PC-3 (cell line): ENCODE measurements at regions not wholly inside any gene's neighbourhood (a gene's known extent, or its start where the extent isn't known, plus 50 kb on each side); places are given as distances from the start of the nearest gene placed in this dataset.

ENCODE experiments used
- ATAC-seq: fragments of 200-7000 bp; cut with Tn5 transposase; 2 replicates; pipeline ENCODE4 v1.9.1; 2020; ENCODE audit warnings: mild to moderate bottlenecking, moderate library complexity
- BruUV-seq: library from RNA; stranded (reverse); fragments of 400-500 nt; replicated peaks from 2 replicates; lab custom pipeline; 2021; lab: Mats Ljungman, UMichigan
- CTCF ChIA-PET: fragments of 300-600 bp; sonication (Branson Sonifier 250); formaldehyde crosslinking; loops from one replicate; lab custom pipeline; 2022; ENCODE audit warnings: antibody characterized with exemption; lab: Charles Lee
- POLR2A ChIA-PET: fragments of 300-600 bp; sonication (Branson Sonifier 250); formaldehyde crosslinking; loops from one replicate; lab custom pipeline; 2022; ENCODE audit warnings: antibody characterized with exemption; ENCODE audit not compliant: unreplicated experiment; lab: Charles Lee
- DNase-seq: peaks from one replicate; pipeline ENCODE4 v3.0.0-alpha.2; 2015
- H2AFZ ChIP-seq: fragments of 300-600 bp; sonication (generic); 2 replicates; pipeline ENCODE4 v1.6.0; 2016; ENCODE audit warnings: antibody characterized with exemption, low read length
- H3F3A ChIP-seq: fragments of 300-600 bp; sonication (generic); one replicate; pipeline ENCODE4 v1.6.0; 2017; ENCODE audit warnings: antibody characterized with exemption, low read length, control low read depth, mild to moderate bottlenecking; ENCODE audit not compliant: unreplicated experiment
- H3K27ac ChIP-seq: fragments of 300-600 bp; sonication (generic); 2 replicates; pipeline ENCODE4 v1.5.1; 2016; ENCODE audit warnings: mild to moderate bottlenecking, low read length
- H3K27me3 ChIP-seq: fragments of 300-600 bp; sonication (generic); 2 replicates; pipeline ENCODE4 v1.6.1; 2016; ENCODE audit warnings: low read length, mixed read lengths
- H3K36me3 ChIP-seq: fragments of 300-600 bp; sonication (generic); 2 replicates; pipeline ENCODE4 v1.6.1; 2016; ENCODE audit warnings: low read depth, mixed run types, low read length, mixed read lengths
- H3K4me1 ChIP-seq: fragments of 300-600 bp; sonication (generic); 2 replicates; pipeline ENCODE4 v1.5.1; 2016; ENCODE audit warnings: low read length; ENCODE audit not compliant: insufficient read depth
- H3K4me2 ChIP-seq: fragments of 300-600 bp; sonication (generic); 2 replicates; pipeline ENCODE4 v1.6.0; 2016; ENCODE audit warnings: low read length
- H3K4me3 ChIP-seq: fragments of 300-600 bp; sonication (generic); 2 replicates; pipeline ENCODE4 v1.5.1; 2016; ENCODE audit warnings: mild to moderate bottlenecking, low read length, mixed read lengths
- H3K79me2 ChIP-seq: fragments of 300-600 bp; sonication (generic); 2 replicates; pipeline ENCODE4 v1.6.1; 2017; ENCODE audit warnings: low read length, mixed read lengths
- H3K9ac ChIP-seq: fragments of 300-600 bp; sonication (generic); 2 replicates; pipeline ENCODE4 v1.6.0; 2016; ENCODE audit warnings: mild to moderate bottlenecking, low read length
- H3K9me2 ChIP-seq: fragments of 300-600 bp; sonication (generic); replicated peaks from 2 replicates; pipeline ENCODE4 v1.6.1; 2016; ENCODE audit warnings: mixed run types, low read length, mixed read lengths
- H3K9me3 ChIP-seq: fragments of 300-600 bp; sonication (generic); 2 replicates; pipeline ENCODE4 v1.6.1; 2016; ENCODE audit warnings: low read length, mixed read lengths
- H4K20me1 ChIP-seq: fragments of 300-600 bp; sonication (generic); 2 replicates; pipeline ENCODE4 v1.6.1; 2016; ENCODE audit warnings: low read length, mixed read lengths
- EZH2 ChIP-seq: fragments of 300-600 bp; sonication (generic); IDR thresholded peaks from one replicate; pipeline ENCODE4 v1.6.1; 2017; ENCODE audit warnings: antibody characterized with exemption, mild to moderate bottlenecking, low read length; ENCODE audit not compliant: unreplicated experiment
- EZH2phosphoT487 ChIP-seq: fragments of 300-600 bp; sonication (generic); IDR thresholded peaks from 2 replicates; pipeline ENCODE4 v1.6.1; 2018; ENCODE audit warnings: mild to moderate bottlenecking, antibody characterized with exemption, low read length, borderline replicate concordance
- intact Hi-C: fragments of 100-400 bp; cut with micrococcal nuclease; formaldehyde crosslinking; loops from 2 replicates; pipeline ENCODE4 v1.9.0; 2023
- TF ChIP-seq, protein P1 (sequence below): fragments of 300-600 bp; sonication (generic); conservative IDR thresholded peaks from 2 replicates; pipeline ENCODE4 v1.5.1; 2017; ENCODE audit warnings: antibody characterized with exemption, low read depth, mild to moderate bottlenecking, low read length

DNA sequence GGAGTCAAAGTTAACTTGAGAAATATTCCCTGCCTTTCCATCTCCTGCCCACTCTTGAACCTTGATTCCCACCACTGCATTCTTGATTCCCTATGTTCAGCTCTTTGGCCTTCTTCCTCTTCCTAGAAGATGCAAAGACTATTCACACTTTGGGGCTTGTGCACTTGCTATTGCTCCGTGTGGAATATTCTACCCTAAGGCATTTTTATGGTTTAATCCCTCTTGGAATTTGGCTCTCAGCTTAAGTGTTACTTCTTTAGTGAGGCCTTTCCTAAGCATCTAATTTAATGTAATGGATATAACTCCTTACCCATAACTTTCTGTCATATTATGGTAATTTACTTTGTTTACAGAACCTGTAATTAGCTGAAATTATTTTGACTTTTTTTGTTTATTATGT, 318.9 kb upstream of the COL8A1 start:
- no peak overlapping the region for H3K4me2 ChIP-seq
- no peaks in the 10 kb centered on the region for H3K9me2 ChIP-seq
- peak overlapping the region; percentile 17 for H3K27ac ChIP-seq
- no peaks in the 10 kb centered on the region for H4K20me1 ChIP-seq
- ChIA-PET CTCF (no interaction called here), POLR2A (no interaction called here)
- ATAC-seq: no peak
- no peaks in the 10 kb centered on the region for H3K9me3 ChIP-seq
- no peaks in the 10 kb centered on the region for H3K27me3 ChIP-seq
- H3K4me1 ChIP-seq: peaks cover 13% of the 10 kb centered on the region; the same call in 1 of the 2 replicates
- no peaks in the 10 kb centered on the region for H3K36me3 ChIP-seq
- intact Hi-C loops: no loop called here
- H3K9ac ChIP-seq: no peak overlapping the region
- DNase-seq: no peak
- no peak overlapping the region for H3K4me3 ChIP-seq
- H3K79me2 ChIP-seq: no peaks in the 10 kb centered on the region
- no peak overlapping the region for H2AFZ ChIP-seq
- no peaks in the 10 kb centered on the region for H3F3A ChIP-seq
- no TSS peak for BruUV-seq
- no peak for TF ChIP-seq EZH2phosphoT487
- TF ChIP-seq EZH2: no peak
- TF ChIP-seq, protein P1, sequence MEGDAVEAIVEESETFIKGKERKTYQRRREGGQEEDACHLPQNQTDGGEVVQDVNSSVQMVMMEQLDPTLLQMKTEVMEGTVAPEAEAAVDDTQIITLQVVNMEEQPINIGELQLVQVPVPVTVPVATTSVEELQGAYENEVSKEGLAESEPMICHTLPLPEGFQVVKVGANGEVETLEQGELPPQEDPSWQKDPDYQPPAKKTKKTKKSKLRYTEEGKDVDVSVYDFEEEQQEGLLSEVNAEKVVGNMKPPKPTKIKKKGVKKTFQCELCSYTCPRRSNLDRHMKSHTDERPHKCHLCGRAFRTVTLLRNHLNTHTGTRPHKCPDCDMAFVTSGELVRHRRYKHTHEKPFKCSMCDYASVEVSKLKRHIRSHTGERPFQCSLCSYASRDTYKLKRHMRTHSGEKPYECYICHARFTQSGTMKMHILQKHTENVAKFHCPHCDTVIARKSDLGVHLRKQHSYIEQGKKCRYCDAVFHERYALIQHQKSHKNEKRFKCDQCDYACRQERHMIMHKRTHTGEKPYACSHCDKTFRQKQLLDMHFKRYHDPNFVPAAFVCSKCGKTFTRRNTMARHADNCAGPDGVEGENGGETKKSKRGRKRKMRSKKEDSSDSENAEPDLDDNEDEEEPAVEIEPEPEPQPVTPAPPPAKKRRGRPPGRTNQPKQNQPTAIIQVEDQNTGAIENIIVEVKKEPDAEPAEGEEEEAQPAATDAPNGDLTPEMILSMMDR: no peak

DNA sequence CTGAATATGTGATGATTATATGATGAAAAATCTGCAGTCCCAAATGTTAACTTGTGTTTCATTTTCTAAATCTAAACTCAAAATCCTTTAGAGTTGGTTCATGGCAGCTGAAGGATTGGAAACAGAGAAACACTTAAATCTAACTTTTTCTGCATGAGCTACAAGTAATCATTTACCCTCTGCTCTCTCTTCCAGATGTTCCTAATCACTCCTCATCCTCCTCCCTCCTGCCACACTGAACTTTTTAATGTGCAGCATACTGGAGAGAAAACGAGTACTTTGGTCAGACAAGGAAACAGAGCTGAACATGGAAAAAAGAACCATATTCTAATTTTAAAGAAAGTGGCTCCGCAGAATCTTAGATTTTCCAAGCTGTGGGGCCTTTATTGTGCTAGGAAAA, 321.2 kb upstream of the COL8A1 start:
- ChIA-PET POLR2A (no interaction called here), CTCF (interaction anchor here (0.5 kb wide), 1 partner anchor 294 kb away, joined by 10 read pairs; no protein-coding TSS in a partner anchor)
- Histone ChIP-seq H3K27me3 (no peaks in the 10 kb centered on the region), H3K36me3 (no peaks in the 10 kb centered on the region), H3K4me1 (peaks cover 13% of the 10 kb centered on the region; the same call in 1 of the 2 replicates), H3K9me3 (no peaks in the 10 kb centered on the region), H3K4me3 (no peak overlapping the region), H3K9ac (no peak overlapping the region), H3K79me2 (no peaks in the 10 kb centered on the region), H4K20me1 (no peaks in the 10 kb centered on the region), H3K27ac (no peak overlapping the region), H3K4me2 (no peak overlapping the region), H3F3A (no peaks in the 10 kb centered on the region), H2AFZ (no peak overlapping the region), H3K9me2 (no peaks in the 10 kb centered on the region)
- no TSS peak for BruUV-seq
- intact Hi-C loops: no loop called here
- TF ChIP-seq, protein P1: no peak
- no peak for TF ChIP-seq EZH2
- no peak for TF ChIP-seq EZH2phosphoT487
- no peak for DNase-seq
- no peak for ATAC-seq

DNA sequence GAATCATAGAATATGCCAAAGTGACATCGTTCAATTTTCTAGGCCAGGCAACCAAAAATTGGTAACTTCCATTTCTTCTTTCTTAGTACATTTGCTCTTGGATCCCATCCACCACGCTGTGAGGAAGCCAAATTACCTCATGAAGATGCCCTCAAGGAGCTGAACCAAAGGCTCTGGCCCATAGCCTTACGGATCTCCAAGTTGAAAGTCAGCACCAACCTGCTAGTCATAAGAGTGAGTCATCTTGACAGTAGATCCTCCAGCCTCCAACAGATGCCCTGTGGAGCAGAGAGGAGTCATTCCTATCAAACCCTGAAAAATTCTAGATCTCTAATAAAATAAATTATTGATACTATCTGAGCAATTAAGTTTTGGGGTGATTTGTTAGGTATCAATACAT, 322.5 kb upstream of the COL8A1 start:
- ATAC-seq: 0 out of 2 replicates have a peak, but pooled peaks have one; percentile 43
- intact Hi-C loops: no loop called here

More for the DNA sequence above, 322.5 kb upstream of the COL8A1 start:
- ChIA-PET CTCF (no interaction called here), POLR2A (interaction anchor here (0.6 kb wide), 1 partner anchor 128 kb away, joined by 4 read pairs; no protein-coding TSS in a partner anchor)
- Histone ChIP-seq H3K27ac (no peak overlapping the region), H2AFZ (no peak overlapping the region), H3K4me3 (no peak overlapping the region), H3K9me3 (no peaks in the 10 kb centered on the region), H3K9me2 (no peaks in the 10 kb centered on the region), H4K20me1 (no peaks in the 10 kb centered on the region), H3K4me2 (no peak overlapping the region), H3K27me3 (no peaks in the 10 kb centered on the region), H3K9ac (no peak overlapping the region), H3K79me2 (no peaks in the 10 kb centered on the region), H3K36me3 (no peaks in the 10 kb centered on the region), H3K4me1 (peaks cover 13% of the 10 kb centered on the region; the same call in 1 of the 2 replicates), H3F3A (no peaks in the 10 kb centered on the region)
- DNase-seq: peak; percentile 59
- TF ChIP-seq EZH2 (no peak), EZH2phosphoT487 (no peak)
- TF ChIP-seq, protein P1: no peak
- no TSS peak for BruUV-seq
